ENCODE measurements at regions not wholly inside any gene's neighbourhood (a gene's known extent, or its start where the extent isn't known, plus 50 kb on each side); places are given as distances from the start of the nearest gene placed in this dataset.

- no peak for DNase-seq
Measured at GRCh38 chr1:58979677-58980076, 195.8 kb upstream of the JUN start.

DNA sequence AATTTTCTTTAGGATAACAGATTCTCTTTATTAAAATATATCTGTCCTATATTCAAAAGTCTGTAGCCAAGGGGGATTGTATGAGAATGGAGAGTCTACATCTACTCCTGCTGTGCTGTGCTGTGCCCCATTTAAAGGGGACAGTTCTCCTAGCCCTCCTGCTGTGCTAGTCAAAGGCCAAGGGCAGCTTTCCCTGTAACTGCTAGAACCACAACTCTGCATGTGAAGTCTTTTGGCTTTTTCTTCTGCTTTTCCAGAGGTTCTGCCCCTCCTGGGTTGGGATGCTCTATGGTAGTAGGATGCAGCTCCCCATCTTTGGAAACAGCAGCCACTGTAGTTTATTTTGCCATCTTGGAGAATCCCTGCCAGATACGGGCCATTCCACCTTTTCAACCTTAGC lies 197.5 kb upstream of the JUN start:
- DNase-seq: no peak

DNA sequence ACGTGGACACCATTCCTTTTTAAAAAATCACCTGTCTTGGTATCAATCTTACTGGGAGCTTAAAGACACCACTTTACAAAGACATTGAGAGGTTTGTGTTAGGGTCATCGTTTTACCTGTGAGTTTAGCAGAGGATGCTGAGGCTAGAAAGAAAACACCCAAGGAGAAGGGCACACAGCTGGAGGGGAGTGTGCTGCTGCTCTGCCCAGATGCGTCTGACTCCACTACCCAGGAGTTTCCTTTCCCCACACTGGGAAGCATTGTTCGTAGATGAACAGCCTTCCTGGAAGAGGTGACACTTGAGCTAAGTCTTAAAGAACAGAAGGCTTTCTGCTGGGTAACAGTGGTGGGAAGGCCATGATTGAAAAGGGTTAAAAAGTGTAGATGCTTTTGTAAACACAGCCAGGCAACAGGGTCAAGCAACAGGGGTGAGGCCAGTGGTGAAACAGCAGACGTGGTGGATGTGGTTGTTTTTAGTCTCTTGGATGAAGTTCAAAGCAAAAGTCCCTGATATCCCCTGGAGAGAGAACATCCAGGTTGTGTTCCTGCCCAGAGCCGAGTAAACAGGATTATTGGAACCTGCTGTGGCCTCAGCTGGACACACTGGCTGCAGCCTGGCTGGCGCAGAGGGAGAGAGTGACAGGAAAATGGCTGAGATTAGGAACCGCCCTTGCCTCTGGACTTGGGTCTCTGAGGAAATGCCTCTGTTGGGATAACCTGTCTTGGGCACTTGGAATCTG lies 198.6 kb upstream of the JUN start:
- DNase-seq: no peak

DNA sequence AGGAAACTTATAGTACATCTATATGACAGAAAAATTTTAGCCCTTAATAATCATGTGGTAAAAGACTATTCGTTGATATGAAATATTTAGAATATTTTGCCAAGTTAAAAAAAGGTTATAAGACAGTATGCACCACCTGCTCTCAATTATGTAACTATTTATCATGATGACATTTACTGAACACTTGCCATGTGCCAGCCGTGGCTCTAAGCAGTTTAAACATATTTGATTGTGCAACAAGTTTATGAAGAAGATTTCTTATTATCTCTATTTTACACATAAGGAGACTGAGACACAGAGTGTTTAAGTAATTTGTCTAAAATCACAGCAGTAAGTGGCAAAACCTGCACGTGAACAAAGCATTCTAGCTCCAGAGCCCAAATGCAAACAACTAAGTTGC lies 199.3 kb upstream of the JUN start:
- DNase-seq: no peak

- DNase-seq: no peak
Measured at GRCh38 chr1:58983633-58984245, 199.9 kb upstream of the JUN start.

DNA sequence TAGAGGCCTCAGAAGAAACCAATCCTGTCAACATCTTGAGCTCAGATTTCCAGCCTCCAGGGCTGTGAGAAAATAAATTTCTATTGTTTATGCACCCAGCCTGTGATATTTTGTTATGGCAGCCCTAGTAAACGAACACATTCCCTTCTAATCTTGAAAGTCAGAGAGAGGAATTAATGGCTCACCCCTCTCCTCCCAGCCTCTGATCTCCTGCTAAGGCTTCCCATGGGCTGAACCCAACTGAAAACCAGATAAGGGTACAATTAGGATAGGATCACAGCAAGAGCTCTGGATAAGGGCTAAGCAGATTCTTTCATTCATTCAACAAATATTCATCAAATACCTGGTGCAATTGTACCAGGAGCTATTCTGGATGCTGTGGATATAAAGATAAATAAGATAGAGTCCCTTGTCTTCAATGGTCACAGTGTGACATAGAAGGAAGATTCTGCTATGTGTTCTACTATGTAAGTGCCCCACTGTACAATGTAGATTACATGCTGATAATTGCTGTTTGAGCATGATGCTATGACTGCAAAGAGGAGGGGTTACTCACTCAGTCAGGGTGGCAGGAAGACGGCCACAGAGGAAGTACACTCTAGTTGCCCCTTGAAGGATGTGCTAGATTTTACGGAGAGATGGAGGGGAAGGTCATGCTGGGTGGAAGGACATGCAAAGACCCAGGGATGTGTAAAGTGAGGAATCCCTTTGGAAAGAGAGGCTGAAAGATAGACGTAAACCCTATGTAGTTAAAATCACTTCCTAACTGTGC lies 203.3 kb upstream of the JUN start:
- DNase-seq: no peak

GRCh38 chr1:58988752-58989151 lies 204.9 kb upstream of the JUN start:
- DNase-seq: no peak

GRCh38 chr1:58989845-58990244 lies 206.0 kb upstream of the JUN start:
- no peak for DNase-seq

DNA sequence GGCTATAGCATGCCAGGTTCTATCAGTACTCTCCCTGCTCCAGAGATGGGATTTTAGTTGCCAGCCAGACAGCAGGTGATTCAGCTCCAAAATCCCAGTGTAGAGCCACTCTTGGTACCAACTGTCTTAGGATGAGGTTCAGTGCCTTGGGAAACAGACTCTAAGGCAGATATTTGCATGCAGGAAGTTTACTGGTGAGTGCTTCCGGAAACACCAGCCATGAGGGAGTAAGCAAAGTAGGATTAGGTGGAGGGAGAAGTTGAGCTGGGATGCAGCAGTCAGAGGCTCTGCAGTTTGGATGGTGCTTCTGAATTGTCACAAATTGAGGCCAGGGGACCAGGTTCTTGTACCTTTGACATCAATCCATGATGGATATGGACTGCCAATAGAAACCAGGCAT lies 207.5 kb upstream of the JUN start:
- no peak for DNase-seq

- DNase-seq: no peak
Measured at GRCh38 chr1:58992643-58993042, 208.8 kb upstream of the JUN start.

DNA sequence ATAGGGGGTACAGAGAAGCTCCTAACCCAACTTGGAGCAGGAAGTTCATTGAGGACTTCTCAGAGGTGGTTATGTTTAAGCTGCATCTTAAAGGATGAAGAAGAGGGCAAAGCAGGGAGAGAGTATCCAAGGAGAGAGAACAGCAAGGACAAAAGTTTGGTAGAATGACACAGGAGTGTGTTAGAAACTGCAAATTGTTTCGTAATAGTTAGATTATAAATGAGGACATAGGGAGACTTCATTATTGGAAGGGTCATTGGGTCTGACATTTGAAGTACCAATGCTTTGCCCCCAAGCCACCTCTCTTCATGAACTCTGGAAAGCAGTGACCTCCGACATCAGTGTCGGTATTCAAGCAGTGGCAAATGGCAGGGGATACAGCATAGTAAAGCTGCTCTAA lies 209.6 kb upstream of the JUN start:
- DNase-seq: no peak

- no peak for DNase-seq
Measured at GRCh38 chr1:58994664-58995063, 210.8 kb upstream of the JUN start.

GRCh38 chr1:58996341-58997059 lies 212.7 kb upstream of the JUN start:
- DNase-seq: no peak

- DNase-seq: no peak
Measured at GRCh38 chr1:58997060-58997411, 213.2 kb upstream of the JUN start.

DNA sequence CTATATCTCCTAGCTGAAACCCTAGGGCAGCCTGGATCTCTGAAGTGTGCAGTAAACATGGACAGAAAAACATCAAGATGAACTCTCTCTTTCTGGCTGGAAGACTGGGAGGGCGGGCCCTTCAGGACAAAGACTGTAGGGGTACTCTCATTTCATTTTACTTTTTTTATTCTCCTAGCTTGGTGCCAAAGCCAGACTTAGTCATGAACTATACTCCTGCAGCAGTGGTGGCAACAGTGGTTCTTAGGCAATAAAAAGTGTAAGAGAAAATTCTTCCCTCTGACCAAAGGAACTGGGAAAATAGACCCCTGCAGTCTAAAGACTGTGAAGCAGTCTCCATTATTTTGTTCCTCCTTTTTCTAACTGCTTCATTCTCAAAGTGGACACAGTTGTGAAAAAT lies 213.8 kb upstream of the JUN start:
- DNase-seq: no peak

GRCh38 chr1:58999676-59000075 lies 215.8 kb upstream of the JUN start:
- DNase-seq: no peak

- DNase-seq: no peak
Measured at GRCh38 chr1:59004755-59005154, 220.9 kb upstream of the JUN start.

DNA sequence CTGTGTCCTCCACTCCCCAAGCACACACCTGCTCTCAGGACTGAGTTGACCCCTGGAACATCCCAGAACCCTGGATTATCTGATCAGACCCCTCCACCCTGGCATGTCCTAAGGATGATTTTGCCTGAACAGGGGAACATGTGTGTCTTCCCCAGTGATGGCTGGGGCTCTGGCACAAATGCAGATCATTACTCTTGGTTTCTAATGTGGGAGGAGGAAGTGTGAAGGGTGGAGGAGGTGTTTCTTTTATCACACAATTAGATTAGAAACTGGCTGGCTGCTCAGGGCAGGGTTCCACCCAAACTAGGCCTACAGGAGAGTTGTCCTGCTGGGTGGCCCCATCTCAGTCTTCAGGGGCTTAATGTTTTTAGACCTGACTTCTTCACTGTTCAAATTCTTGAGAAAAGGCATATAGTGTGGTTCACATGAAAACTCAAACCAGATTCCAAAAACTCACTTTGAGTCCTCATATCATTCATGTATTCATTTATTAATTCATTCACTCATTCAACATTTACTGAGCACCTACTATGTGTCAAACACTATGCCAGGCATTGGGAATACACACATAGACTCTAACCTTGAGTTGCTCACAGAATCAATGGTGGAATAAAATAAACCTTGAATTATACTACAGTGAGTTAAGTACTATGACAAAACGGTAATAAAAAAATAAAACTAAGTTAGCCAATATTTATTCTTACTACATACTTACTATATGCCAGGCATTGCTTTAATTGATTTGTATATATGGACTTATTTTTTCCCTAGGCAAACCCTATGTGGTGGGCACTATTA lies 221.8 kb upstream of the JUN start:
- DNase-seq: no peak

GRCh38 chr1:59006289-59006658 lies 222.4 kb upstream of the JUN start:
- DNase-seq: no peak

DNA sequence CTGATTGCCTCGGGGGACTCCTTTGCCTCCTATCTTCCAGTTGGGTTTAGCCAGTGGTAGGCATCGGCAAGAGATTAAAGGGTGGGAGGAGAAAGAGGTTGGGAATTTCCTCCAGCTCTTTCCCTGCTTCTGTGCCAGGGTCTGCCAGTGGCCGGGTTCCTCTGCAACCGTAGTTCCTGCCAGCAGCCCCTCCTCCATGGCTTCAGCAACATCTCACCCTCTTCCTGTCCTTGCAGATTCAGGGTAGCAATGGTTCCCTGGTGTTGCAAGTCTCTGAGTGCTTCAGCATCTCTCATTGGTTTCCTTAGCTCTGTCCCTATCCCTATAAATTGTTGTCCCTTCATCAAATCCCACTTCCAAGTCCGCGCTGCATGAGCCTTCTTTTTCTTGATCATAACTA lies 223.1 kb upstream of the JUN start:
- DNase-seq: no peak

- no peak for DNase-seq
Measured at GRCh38 chr1:59007429-59007819, 223.6 kb upstream of the JUN start.

DNA sequence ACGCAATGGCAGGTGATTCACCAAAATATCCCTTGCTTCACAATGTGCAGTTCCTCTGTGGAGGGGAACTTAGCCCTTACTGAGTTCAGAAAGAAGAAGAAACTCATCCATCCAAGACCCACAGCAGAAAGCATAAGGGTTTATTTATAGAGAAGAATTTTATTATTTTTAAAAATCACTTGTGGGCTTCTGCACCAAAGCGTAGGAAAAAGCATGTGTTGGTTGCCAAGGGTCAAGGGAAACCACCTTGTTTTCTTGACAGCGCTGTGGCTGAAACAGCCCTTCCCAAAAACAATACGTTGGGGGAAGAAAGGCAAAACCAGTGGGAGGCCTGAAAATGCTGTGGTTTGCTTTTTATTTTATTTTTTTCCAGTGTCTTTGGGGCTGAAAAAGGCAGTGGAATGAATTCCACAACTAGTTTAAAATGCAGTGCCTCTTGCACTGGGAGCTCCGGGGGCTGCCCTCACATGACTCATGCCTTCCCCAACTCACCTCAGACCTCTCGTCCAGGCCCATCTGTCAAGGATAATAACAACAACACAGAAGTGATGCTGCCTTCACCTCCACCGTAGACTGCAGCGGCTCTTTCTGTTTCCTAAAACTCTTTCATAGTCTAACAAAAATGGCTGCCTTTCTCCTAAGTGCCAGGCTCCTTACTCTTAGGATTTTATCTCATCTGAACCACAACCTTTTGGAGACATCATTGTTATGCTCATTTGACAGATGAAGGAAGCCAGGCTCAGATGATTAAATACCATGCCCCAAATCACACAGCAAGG lies 224.2 kb upstream of the JUN start:
- no peak for DNase-seq

All from activated CD4-positive, alpha-beta T cell treated with anti-CD3 and anti-CD28 coated beads, Interleukin-2, amount 50 U/mL, for 1 hour (primary cell).